Bronchial epithelial cell (primary cell): ENCODE measurements at regions not wholly inside any gene's neighbourhood (a gene's known extent, or its start where the extent isn't known, plus 50 kb on each side); places are given as distances from the start of the nearest gene placed in this dataset.

Source experiments
- DNase-seq: peaks from one replicate; pipeline ENCODE4 v3.0.0-alpha.2; 2010; ENCODE audit warnings: low read depth
- FAIRE-seq: peaks from 2 replicates; lab custom pipeline; 2011; peaks lifted over from hg19 to GRCh38; lab: Jason Lieb, UNC
- H3K27me3 ChIP-seq: 2 replicates; pipeline ENCODE4 v1.5.1; 2011; ENCODE audit warnings: low read length; ENCODE audit not compliant: control insufficient read depth, insufficient read depth
- H3K36me3 ChIP-seq: 2 replicates; pipeline ENCODE4 v1.5.1; 2011; ENCODE audit warnings: low read length; ENCODE audit not compliant: control insufficient read depth, insufficient read depth
- H3K4me3 ChIP-seq: 2 replicates; pipeline ENCODE4 v1.5.1; 2011; ENCODE audit warnings: mild to moderate bottlenecking, low read depth, low read length, control low read depth
- CTCF ChIP-seq: IDR thresholded peaks from 2 replicates; pipeline ENCODE4 v1.5.1; 2011; ENCODE audit warnings: mild to moderate bottlenecking, moderate library complexity, low read length, control low read depth, inconsistent platforms; ENCODE audit not compliant: insufficient read depth, severe bottlenecking

GRCh38 chr7:117942780-117943179 lies 69.5 kb upstream of the CTTNBP2 start:
- Histone ChIP-seq H3K4me3 (no peak overlapping the region), H3K36me3 (no peaks in the 10 kb centered on the region), H3K27me3 (no peaks in the 10 kb centered on the region)
- DNase-seq = no peak
- no peak for TF ChIP-seq CTCF
- no peak for FAIRE-seq

- no peak for TF ChIP-seq CTCF
- FAIRE-seq = no peak
- H3K36me3 ChIP-seq = no peaks in the 10 kb centered on the region
Measured at GRCh38 chr7:117944886-117945285, 71.6 kb upstream of the CTTNBP2 start.

GRCh38 chr7:117946151-117946633 lies 73.0 kb upstream of the CTTNBP2 start:
- DNase-seq (peak; percentile 91), FAIRE-seq (no peak)
- H3K27me3 ChIP-seq = no peaks in the 10 kb centered on the region

More at GRCh38 chr7:117944886-117945285, 71.6 kb upstream of the CTTNBP2 start:
- DNase-seq = no peak
- no peak overlapping the region for H3K4me3 ChIP-seq
- no peaks in the 10 kb centered on the region for H3K27me3 ChIP-seq

GRCh38 chr7:117949232-117949631 lies 76.0 kb upstream of the CTTNBP2 start:
- no peaks in the 10 kb centered on the region for H3K27me3 ChIP-seq
- no peak overlapping the region for H3K4me3 ChIP-seq
- FAIRE-seq (peak; percentile 96), DNase-seq (peak; percentile 95)
- TF ChIP-seq CTCF = peak; percentile 45
- no peaks in the 10 kb centered on the region for H3K36me3 ChIP-seq

More at GRCh38 chr7:117946151-117946633, 73.0 kb upstream of the CTTNBP2 start:
- H3K36me3 ChIP-seq = no peaks in the 10 kb centered on the region
- H3K4me3 ChIP-seq = no peak overlapping the region
- TF ChIP-seq CTCF = no peak

- Histone ChIP-seq H3K36me3 (no peaks in the 10 kb centered on the region), H3K4me3 (no peak overlapping the region), H3K27me3 (no peaks in the 10 kb centered on the region)
- no peak for TF ChIP-seq CTCF
- FAIRE-seq (no peak), DNase-seq (peak; percentile 58)
Measured at GRCh38 chr7:117950601-117951260, 77.5 kb upstream of the CTTNBP2 start.
